HUDEP-2 (cell line): ENCODE measurements at regions not wholly inside any gene's neighbourhood (a gene's known extent, or its start where the extent isn't known, plus 50 kb on each side); places are given as distances from the start of the nearest gene placed in this dataset.

Source experiments
- DNase-seq, 76 experiments: peaks; one replicate each; lab custom pipeline; 2025; ENCODE audit not compliant: unreplicated experiment in 76 of 76; lab: John Stamatoyannopoulos, UW

DNA sequence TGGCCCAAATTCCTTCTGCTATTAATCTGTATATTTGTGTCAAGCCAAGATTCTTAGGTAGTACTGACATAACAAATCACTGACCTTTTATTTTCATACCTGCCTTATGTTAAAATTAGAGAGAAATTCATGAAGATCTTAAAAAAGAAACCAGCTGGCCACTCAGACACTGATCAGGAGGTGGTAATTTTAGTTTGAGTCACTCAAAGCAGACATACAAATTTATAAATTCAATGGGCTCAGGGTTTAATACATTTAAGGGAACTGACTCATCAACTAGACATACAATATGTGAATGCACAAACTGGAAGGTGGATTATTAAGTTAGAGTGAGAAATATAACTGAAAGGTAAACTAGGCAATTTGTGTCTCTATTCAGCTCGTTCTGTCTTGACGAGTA is 711.9 kb upstream of the EYS start:
- DNase-seq, result no peak

DNA sequence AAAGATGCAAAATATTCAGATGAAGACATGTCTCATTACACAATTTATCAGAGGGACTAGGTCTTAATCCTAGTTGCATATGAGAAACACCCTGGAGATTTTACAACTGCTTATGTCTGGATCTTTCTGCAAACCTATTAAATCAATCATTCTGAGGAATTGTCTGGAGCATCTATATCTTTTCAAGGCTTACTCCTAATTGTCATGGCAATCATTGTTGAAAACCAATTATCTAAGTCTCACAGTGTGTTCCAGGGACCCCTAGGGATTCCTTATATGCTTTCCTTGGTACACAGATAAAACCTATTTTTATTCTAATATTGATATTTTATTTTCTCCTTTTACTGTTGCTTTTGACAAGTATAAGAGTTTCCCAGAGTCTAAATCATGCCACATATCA is 696.9 kb upstream of the EYS start:
- no peak for DNase-seq

DNA sequence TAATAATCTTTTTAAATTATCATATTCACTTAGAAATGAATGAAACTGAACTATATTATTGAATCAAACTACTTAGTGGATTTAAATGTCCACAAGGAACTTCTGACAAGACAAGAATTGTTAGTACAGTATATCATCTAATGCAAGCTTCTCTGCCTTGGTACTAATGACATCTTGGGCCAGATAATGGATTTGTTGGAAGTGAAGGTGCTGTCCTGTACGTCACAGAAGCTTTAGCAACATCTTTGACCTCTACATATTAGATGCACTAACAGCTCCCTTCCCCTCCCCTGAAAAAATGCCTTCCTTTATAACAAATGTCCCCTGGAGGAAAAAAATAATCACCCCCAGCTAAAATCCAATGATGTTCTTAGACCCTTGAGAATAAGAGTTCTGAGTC is 695.8 kb upstream of the EYS start:
- no peak for DNase-seq

DNA sequence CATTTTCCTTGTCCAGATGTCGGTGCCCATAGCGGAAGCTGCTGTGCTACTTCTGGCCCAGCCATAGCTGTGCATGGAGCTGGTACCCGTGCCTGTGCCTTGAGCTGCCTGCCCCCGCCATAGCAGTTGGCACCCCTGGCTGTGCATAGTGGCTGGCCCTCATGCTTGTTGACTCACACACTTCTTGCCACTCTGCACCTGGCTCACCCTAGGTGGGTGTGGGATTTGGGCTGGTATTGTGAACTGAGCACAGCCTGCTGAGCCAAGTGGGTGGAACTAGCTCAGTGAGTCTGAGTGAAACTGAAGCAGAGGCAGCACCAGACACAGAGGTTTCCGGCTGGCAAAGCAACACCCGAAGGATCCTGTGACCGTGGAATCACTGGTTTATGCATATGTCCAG is 689.5 kb upstream of the EYS start:
- DNase-seq, result no peak

DNA sequence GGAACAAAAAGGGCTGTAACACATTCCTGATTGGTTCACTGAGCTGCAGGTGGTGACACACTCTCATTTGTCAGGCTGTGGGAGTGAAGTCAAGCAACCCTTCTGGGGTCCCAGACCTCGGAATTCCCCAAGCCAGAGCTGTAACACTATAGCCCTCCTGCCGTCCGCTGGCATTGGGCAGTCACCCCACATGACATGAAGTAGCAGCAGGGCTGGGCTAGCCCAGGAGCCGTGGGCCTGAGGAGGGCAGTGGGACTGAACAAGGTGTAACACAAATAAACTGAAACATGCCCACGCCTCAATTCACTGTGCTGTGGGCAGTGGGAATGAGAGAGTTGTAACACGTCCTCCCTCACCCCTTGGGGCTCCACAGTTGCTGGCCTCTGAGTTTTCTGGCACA is 689.1 kb upstream of the EYS start:
- no peak for DNase-seq

DNA sequence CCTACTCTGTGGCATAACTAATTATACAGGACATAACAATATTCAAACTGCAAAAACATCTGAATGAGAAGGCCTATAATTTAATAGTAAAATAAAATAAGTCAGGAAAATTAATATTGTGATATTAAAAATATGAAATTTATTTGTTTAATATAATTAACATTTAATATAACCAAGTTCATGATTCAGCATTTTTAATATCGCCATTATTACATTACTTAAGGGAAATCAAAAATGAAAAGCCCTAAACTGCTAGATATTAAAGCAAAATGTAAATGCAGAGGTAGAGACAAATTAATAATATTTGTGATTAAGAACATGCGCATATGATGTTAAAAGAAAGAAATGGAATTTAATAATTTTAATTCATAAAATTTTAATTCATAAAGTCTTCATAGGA is 683.4 kb upstream of the EYS start:
- DNase-seq, result no peak

DNA sequence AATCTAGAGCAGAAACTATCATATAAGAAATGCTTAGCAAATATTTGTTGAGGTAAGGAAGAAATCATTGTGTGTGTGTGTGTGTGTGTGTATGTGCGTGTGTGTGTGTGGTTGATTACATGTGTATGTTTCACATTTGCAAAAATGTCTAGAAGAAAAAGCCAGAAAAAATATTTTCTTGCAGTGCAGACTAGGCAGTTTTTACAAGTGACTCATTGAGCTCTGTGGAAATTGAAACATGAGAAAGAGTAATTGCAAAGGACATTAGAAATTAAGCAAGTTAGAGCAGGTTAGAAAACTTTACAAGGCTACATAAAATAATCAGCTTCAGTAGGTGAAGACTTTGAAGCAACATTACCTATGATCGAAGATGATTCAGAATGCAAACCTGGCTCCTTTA is 669.0 kb upstream of the EYS start:
- DNase-seq, result no peak

DNA sequence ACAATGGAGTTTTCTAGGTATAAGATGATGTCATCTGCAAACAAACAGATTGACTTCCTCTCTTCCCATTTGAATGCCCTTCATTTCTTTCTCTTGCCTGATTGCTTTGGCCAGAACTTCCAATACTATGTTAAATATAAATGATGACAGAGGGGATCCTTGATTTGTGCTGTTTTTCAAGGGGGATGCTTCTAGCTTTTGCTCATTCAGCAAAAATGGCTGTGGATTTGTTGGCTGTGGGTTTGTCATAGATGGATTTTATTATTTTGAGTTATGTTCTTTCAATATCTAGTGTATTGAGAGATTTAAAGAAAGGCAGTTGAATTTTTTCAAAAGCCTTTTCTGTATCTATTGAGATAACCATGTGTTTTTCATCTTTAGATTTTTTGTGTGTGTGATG is 662.4 kb upstream of the EYS start:
- no peak for DNase-seq

DNA sequence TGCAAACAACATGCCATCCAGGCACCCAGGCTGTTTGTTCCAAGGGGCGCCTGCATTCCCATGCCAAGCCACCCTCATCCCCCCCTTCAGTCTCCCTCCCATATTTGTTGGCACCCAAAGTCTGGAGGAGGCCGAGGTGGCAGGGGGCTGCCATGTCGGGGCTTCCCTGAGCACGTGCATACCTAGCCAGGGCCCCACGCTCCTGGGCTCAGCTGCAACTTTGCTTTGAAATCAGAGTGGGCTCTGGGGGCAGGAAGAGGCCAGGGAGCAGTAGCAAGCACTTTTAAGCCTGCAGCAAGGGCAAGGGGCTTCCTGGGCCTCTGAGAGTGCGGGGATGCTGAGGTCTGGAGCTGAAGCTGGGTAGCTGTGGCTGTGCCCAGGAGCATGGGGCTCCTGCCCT is 655.9 kb upstream of the EYS start:
- DNase-seq, result no peak

DNA sequence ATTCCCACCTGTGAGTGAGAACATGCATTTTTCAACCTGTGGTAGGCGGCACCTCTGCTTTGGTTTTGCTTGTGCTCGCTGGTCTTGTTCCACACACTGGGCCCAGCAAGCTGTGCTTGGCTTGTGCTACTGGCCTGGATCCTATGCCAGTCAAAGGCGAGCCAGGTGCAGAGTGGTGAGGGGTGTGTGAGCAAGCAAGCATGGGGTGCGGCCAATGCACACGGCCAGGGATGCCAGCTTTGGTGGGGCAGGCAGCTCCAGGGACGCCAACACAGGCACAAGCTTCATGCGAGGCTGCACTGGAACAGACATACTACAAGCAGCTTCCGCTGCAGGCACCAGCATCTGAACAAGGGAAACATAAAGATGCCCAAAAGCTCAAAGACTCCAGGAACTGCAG is 654.9 kb upstream of the EYS start:
- no peak for DNase-seq

DNA sequence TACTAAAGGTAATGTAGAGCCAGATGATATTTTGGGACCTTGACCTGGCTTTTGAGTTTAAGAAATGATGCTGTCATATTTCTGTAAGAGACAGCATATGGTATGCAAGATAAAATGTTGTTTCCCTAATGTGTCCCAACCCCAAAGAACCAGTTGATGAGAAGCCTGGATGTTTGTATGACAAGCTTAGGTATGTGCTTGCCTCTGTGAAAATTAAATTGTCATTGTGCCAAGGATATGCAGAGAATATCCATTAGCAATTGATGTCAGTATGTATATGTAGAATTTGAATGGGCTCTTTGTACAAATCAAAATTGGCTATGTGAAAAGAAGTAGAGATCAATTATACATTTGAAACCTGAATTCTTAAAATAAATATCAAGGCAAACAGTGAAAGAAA is 650.8 kb upstream of the EYS start:
- no peak for DNase-seq

DNA sequence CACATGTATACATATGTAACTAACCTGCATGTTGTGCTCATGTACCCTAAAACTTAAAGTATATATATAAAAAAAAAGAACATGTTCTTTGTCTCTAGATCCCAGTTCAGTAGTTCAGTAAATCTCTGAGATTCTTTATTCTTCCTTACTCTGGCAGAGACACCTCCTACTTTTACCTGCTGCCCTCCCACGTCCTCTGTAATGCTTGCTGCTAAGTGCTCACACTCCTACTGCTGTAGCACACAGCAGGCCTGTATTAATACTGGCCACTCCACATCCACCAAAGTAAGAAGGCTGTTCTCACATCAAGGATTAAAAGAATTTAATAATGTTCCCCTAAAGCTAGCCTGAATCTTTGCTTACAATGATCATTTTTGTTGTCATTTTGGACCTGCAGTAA is 648.4 kb upstream of the EYS start:
- DNase-seq, result no peak

DNA sequence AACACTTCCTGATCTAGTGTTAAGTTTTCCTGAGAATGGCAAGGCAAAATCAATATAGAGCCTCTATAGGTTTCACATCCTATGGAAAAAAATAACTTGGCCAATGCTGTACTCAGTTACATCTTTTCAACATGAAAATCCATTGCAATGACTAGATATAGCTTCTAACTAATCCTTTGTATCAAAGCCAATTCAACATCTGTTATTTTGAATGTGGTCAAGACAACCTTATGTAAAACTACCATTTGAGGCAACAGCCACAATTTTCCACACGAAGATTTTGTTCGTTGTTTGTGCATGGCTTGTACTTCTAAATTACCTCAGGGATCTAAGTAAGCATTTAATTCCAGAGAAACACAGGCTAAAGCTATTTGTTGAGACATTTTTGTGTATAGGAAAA is 637.8 kb upstream of the EYS start:
- no peak for DNase-seq

DNA sequence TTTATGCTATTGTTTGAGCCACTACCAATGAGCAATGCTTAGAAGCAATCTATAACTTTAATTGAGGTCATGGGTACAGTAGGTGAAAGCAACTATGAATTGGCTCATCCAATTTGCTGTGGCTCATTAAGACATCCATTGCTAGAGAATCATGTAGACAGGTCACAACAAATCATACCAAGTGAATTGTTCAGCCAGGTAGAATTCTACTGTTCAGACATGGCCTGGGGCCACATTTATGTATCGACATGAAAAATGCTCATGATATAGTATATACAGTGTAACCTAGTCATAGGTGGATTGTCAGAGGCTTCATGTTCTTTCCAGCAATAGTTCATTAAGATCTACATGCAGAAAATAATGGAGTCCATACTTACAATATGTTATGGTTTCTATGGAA is 633.7 kb upstream of the EYS start:
- DNase-seq, result no peak

DNA sequence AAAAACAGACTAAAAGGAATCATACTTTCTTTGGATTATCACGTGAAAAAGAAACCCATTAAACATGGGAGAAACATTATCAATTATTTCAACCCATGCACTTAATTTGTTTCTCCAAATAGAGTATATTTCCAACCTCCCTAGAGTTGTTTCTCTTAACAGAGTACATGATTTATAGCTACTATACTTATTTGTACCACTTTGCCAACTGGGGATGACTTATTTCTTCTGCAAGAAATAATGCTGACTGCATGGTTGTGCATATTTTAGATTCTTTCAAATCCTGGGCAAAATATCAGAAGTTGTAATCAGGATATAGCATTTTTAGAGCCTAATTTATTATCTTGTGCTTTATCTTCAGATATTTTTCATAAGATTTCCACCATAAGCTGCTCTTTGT is 629.1 kb upstream of the EYS start:
- DNase-seq, result no peak

DNA sequence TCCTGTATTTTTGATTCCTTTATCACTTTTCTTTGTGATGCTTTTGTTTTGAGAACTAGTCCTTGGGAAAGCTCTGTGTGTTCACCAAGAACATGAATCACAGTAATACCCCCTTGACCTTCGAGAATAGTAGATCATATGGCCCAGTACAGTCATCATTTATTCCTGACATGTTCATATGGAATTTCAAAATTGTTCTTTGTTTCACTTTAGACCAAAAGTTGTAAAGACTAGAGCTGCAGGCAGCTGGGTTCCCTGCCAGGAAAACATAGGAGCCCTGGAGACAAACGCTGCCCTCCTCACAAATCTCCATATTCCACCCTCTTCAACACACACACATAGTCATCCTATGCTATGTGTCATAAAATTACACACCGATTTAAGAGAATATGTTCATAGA is 621.2 kb upstream of the EYS start:
- no peak for DNase-seq

DNA sequence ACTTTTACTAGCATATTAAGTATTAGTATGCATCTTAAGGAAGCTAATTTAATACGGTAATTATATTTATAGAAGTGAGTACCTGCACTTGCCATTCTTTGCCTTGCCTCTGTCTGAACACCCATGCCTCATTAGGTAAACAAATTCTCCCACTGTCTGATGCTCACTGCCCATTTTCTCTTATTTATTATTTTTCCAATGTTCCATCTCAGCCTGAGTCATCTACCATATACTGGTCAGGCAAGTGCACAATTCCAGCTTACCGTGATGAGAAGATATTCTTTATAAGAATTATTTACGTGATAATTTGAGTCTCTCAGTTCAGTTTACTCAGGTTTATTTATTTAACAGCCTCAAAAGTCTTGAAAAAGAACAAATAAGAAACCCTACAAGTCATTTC is 619.2 kb upstream of the EYS start:
- no peak for DNase-seq

DNA sequence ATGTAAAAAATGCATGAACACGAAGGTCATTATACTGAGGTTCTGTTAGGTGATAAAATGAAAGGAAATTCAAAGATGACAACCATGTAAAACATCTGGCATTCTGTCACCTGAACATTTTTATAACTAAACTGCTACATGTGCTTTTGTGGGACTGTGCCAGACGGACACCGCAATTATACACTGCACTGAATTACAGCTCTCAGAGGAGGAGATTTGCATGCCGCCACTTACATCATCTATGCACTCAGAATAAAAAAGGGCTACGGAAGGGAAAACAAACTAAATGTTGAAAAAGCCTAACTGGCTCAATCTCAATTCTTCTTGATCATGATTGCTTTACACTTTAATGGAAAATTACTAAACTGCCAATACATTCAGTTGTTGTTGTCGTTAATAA is 614.0 kb upstream of the EYS start:
- DNase-seq, result no peak

DNA sequence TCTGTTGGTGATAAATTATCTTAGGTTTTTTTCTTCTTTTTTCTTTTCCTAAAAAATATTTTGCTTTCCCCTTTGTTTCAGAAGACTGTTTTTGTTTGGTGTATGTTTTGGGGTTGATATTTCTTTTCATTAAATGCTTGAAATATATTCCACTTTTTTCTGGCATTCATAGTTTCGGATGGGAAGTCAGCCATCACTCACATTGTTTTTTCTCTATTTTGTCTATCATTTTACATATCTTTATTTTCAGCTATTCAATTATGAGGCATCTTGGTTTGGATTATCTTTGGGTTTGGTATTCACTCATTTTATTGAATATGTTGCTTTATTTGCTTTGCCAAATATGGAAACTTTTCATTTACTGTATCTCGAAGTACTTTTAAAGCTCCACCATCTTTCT is 600.5 kb upstream of the EYS start:
- DNase-seq, result no peak

DNA sequence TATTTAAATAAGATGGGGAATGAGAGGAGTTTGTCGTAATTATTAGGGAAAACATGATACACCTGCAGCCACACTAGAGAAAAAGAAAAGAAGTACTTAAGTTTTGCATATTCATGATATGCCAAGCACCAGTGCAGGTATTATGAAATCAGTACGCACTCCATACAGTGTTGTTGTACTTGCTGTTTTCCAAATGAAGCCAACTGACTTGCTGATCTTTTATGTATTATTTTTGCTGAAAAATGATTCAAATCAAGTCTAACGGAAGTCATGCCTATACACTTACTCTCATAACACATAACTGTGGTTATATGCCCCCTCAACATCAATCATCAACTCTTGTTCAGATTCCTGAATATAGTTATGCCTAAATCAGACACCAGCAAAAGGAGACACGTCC is 584.9 kb upstream of the EYS start:
- DNase-seq, result no peak

DNA sequence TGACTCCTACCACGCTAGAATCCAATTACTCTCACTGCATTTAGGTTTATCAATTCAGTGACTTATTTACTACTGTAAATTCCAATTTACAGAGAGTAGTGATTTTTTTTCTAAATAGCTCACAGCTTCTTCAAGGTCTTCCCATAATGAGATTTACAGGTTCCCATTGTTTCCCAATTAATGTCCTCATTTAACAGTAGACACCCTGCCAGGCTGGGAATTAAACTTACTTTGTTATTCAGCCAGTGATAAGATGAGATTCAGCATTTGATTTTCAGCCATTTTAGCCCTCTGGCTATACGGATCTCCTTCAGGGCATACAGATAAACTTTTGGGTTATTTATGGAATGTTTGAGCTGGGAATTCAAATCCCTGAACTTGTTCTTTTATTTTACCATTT is 582.9 kb upstream of the EYS start:
- no peak for DNase-seq

DNA sequence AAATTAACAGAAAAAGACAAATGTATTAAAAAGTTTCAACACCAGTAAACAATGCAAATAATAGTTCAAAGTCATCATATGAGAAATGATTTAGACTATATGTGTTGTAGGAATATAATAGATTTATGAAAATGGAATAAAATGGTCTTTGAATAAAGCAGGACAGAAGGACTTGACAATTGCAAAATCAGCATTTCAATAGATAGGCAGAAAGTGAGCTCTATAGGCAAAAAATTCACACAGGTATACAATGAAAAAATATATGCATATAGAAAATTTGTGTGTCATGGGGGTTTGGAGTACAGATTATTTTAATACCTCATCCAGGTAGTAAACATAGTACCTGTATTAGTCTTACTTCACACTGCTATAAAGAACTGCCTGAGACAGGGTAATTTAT is 571.1 kb upstream of the EYS start:
- no peak for DNase-seq

DNA sequence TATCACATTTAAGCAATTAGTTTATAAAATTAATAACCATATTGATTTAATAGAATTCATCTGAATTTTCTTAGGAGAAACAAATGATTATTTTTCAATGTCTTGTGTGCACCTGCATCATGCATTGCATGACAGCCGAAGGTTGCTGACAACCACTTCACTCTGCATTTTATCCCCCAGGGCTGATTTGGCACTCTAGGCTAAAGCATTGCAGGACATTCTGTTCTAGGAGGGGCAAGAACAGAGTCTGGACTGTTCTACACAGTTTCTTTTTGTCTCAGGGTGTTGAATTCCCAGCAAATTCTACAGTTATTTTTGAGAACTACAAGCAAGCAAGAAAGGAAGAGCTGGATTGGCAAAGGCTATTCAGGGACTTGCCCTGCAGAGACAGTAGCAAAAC is 570.4 kb upstream of the EYS start:
- no peak for DNase-seq

DNA sequence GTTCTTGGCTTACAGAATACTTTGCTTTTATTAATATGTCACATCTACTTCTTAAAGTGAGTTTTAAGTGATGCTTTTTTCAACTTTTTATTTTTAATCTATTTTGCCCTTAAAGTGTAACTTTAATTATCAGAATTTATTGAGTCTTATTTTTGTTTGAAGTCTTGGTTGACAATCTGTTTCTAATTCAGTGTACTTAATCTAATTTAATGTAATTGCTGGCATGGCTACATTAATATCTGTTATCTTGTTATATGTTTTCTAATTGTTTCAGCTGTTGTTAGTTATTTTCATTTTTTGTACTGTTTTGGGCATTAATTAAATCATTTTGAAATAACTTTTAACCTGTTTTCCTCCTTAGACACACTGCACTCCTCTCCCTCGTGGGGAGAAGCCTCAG is 558.7 kb upstream of the EYS start:
- no peak for DNase-seq
